Heart left ventricle (tissue), 13 donors: ENCODE measurements at regions not wholly inside any gene's neighbourhood (a gene's known extent, or its start where the extent isn't known, plus 50 kb on each side); places are given as distances from the start of the nearest gene placed in this dataset.

ENCODE experiments used
- POLR2A ChIP-seq, 2 donors: fragments of 450-650 bp; IDR thresholded peaks; one replicate each; pipeline ENCODE4 v1.6.1; 2017; ENCODE audit warnings: antibody characterized with exemption in 2 of 2, mild to moderate bottlenecking in 2 of 2, moderate library complexity in 2 of 2
- TF ChIP-seq, protein P1 (sequence below), 12 donors: fragments of 200-600 bp; sonication (generic) in 4 of 12; IDR thresholded peaks; one replicate each; pipeline versions ENCODE4 v1.5.0 to v1.8.0; 2018 to 2022; ENCODE audit warnings: antibody characterized with exemption in 12 of 12, mild to moderate bottlenecking in 5 of 12
- donor health status: ischemic (EF 13 %, LVEDD 7.1; RV severe dilation, severe dysfunction).
- donor health status: DM: no; HTN: yes; CAD: no.
- donor health status: DM: no; HTN: no; CAD: no.
- donor health status: ischemic (EF 25% LVEDD 6.9; RV normal size, moderate dysfunction).
- donor health status: ischemic (EF 25% LVEDD 5.7; RV mildly dilated, moderate dysfunction).
- donor health status: ischemic (EF 35%, LVEDD 5.7; RV mildly dilated, moderate dysfunction).
- donor health status: nonischemic (EF 11% LVEDD 7.7; RV severe dilation, severe dysfunction).
- donor health status: DM: yes; HTN: yes; CAD: no.
- donor health status: PGD.
- donor health status: ischemic (EF 29% LVEDD 5.4; RV normal size, mild dysfunction).
- donor health status: nonischemic (EF 23%, LVEDD 6.1; RV moderate dilation, normal function).

DNA sequence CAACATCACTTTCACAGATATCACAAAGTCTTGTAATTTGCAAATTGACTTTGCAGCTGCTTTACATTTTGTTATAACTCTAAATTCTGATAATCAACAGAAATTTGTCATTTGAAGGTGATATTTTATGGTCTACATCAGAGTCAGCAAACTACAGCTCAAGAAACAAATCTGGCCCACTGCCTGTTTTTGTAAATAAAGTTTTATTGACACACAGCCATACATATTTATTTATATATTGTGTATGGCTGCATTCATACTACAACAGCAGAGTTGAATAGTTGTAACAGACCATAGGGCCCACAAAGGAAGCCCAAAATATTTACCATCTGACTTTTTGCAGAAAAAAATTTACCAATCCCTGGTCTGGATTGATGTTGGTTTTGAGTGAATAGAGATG lies 87.0 kb upstream of the GRIA1 start:
- TF ChIP-seq, protein P1, sequence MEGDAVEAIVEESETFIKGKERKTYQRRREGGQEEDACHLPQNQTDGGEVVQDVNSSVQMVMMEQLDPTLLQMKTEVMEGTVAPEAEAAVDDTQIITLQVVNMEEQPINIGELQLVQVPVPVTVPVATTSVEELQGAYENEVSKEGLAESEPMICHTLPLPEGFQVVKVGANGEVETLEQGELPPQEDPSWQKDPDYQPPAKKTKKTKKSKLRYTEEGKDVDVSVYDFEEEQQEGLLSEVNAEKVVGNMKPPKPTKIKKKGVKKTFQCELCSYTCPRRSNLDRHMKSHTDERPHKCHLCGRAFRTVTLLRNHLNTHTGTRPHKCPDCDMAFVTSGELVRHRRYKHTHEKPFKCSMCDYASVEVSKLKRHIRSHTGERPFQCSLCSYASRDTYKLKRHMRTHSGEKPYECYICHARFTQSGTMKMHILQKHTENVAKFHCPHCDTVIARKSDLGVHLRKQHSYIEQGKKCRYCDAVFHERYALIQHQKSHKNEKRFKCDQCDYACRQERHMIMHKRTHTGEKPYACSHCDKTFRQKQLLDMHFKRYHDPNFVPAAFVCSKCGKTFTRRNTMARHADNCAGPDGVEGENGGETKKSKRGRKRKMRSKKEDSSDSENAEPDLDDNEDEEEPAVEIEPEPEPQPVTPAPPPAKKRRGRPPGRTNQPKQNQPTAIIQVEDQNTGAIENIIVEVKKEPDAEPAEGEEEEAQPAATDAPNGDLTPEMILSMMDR (IDR thresholded peaks at IDR 0.05), result no peak
- TF ChIP-seq POLR2A (IDR thresholded peaks at IDR 0.05), result no peak
